ENCODE measurements at regions not wholly inside any gene's neighbourhood (a gene's known extent, or its start where the extent isn't known, plus 50 kb on each side); places are given as distances from the start of the nearest gene placed in this dataset.

DNA sequence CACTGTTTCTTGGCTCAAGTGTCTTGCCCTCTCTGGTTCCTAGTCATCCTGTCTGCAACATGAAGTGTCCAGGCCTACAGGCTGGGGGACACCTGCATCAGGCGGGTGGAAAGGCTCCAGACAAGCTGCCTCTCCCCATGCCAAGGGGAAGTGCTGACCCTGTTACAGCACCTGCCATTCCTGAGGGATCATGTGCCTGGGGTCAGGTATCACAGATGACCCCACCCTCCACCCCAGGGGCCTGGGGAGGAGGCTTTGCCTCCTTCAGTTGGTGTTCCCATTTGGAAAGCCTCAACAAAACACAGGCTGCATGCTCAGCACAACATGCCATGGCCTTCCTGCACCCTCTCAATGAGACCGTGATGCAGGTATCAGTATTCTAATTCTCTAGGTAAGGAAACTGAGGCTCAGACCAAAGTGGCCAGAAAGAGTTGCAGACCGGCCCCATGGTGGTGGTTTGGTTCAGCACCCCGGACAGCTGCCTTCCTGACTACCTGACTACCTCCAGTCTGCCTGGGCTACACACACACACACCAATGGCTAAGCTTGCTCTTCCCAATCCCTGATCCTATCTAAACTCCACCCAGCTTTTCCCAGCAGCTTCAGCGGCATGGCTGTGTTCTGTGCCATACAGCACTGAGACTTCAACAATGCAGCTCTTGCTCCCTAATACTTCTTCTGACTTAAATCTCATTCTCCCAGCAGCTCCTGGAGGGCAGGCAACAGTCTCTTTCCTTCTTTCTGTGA lies 69.7 kb upstream of the LINGO1 start:
- H4K8ac ChIP-seq (ENCODE audit: extremely low read depth, insufficient read depth, low read length): no peak overlapping the region
- no peak overlapping the region for H2BK15ac ChIP-seq (ENCODE audit: low read length)
- POLR2A ChIA-PET (ENCODE audit: partially characterized antibody): interaction anchor here (0.7 kb wide), 1 partner anchor 30 kb away, joined by 3 read pairs; no protein-coding TSS in a partner anchor
- peaks cover 0 to 3% of the 10 kb centered on the region in 2 experiments; a peak in 1 of 4 replicates for H3K79me2 ChIP-seq (ENCODE audit: control insufficient read depth in 1 of 2, insufficient read depth in 2 of 2, low read length in 2 of 2)
- no peak overlapping the region for H3K23ac ChIP-seq (ENCODE audit: insufficient read length)
- no peak overlapping the region for H4K5ac ChIP-seq (ENCODE audit: insufficient read length, low read depth, low read length)
- no peak overlapping the region for H2BK12ac ChIP-seq (ENCODE audit: low read depth, low read length)
- WGBS, 2 experiments (ENCODE audit: extremely low coverage in 1 of 2, insufficient coverage in 1 of 2, insufficient read length in 1 of 2, insufficient replicate concordance in 2 of 2, low coverage in 1 of 2, low lambda C conversion rate in 2 of 2, missing lambda C conversion rate in 1 of 2): 46% methylated on average over 5 of the region's 5 CpGs; no CpG with 5 or more reads in 1 of the 2 experiments
- H3K18ac ChIP-seq (ENCODE audit: extremely low read depth, low read length): no peak overlapping the region
- no peak overlapping the region for H2BK120ac ChIP-seq (replicated peaks; ENCODE audit: low read depth, low read length)
- DNase-seq (ENCODE audit: low read depth in 1 of 2, low spot score in 2 of 2) (peak; percentile 25 to 88), FAIRE-seq (peak; percentile 98)
- H3K36me3 ChIP-seq (ENCODE audit: control insufficient read depth in 2 of 4, insufficient read depth in 4 of 4, low read length in 3 of 4): no peaks in the 10 kb centered on the region; a peak in 1 of 8 replicates
- peaks cover 0 to 8% (median 0%) of the 10 kb centered on the region in 4 experiments; a peak in 2 of 7 replicates for H3K4me1 ChIP-seq (replicated peaks in 1 of 4; ENCODE audit: control insufficient read depth in 3 of 4, insufficient read depth in 4 of 4, low read length in 3 of 4)
- H3K79me1 ChIP-seq (ENCODE audit: low read depth, low read length): no peaks in the 10 kb centered on the region
- H3K56ac ChIP-seq (replicated peaks; ENCODE audit: insufficient read length, low read depth, low read length): no peak overlapping the region
- H4K20me1 ChIP-seq (replicated peaks in 1 of 2; ENCODE audit: control insufficient read depth in 1 of 2, insufficient read depth in 2 of 2, low read length in 2 of 2): peaks cover 0 to 10% of the 10 kb centered on the region in 2 experiments
- no peak overlapping the region for H3K4ac ChIP-seq (replicated peaks; ENCODE audit: insufficient read length, low read depth, low read length)
- CTCF ChIA-PET (ENCODE audit: partially characterized antibody): interaction anchor here (0.7 to 3.4 kb wide), 15 partner anchors 11 to 118 kb away, joined by 3 to 19 read pairs (median 4); no protein-coding TSS in a partner anchor
- peaks cover 6% of the 10 kb centered on the region for H3K23me2 ChIP-seq (ENCODE audit: low read depth, low read length)
- H3K9me3 ChIP-seq (ENCODE audit: insufficient read depth in 2 of 2, low read depth in 1 of 2, low read length in 1 of 2): no peaks in the 10 kb centered on the region
- no peak overlapping the region for H2AFZ ChIP-seq (ENCODE audit: low read length)
- no peak overlapping the region for H3K9ac ChIP-seq (replicated peaks in 1 of 4; ENCODE audit: extremely low read depth in 1 of 4, low read depth in 3 of 4, low read length in 3 of 4)
- no peak overlapping the region for H2AK5ac ChIP-seq (ENCODE audit: low read depth, low read length)
- no peak overlapping the region for H3K4me2 ChIP-seq (ENCODE audit: insufficient read depth in 1 of 2, low read depth in 2 of 2, low read length in 2 of 2)
- H4K91ac ChIP-seq (replicated peaks; ENCODE audit: insufficient read length, low read length): no peak overlapping the region
- H3K27me3 ChIP-seq (replicated peaks in 1 of 4; ENCODE audit: control insufficient read depth in 3 of 4, extremely low read depth in 1 of 4, insufficient read depth in 3 of 4, low read length in 3 of 4): no peaks in the 10 kb centered on the region
- H2BK5ac ChIP-seq (ENCODE audit: low read depth, low read length): no peak overlapping the region
- no peak overlapping the region for H3K27ac ChIP-seq (ENCODE audit: low read depth, low read length)
- H3K4me3 ChIP-seq (ENCODE audit: extremely low read depth in 1 of 4, insufficient read depth in 2 of 4, low read depth in 3 of 4, low read length in 4 of 4): no peak overlapping the region
- H3K14ac ChIP-seq (ENCODE audit: insufficient read length): no peak overlapping the region
- no peak overlapping the region for H2BK20ac ChIP-seq (ENCODE audit: low read length)
- TF ChIP-seq KDM1A (IDR thresholded peaks at IDR 0.05; ENCODE audit: borderline replicate concordance, low read length) (0 out of 2 replicates have a peak, but pooled peaks have one; percentile 11), JUND (IDR thresholded peaks at IDR 0.05; ENCODE audit: low read length) (no peak), SUZ12 (IDR thresholded peaks at IDR 0.05; ENCODE audit: low read length) (no peak), HDAC6 (IDR thresholded peaks at IDR 0.05; ENCODE audit: low read depth, low read length) (no peak), SP2 (IDR thresholded peaks at IDR 0.05; ENCODE audit: low read length) (no peak), SAP30 (IDR thresholded peaks at IDR 0.05; ENCODE audit: insufficient read depth, insufficient replicate concordance, low read length) (no peak), CREB1 (IDR thresholded peaks at IDR 0.05) (no peak), FOSL1 (IDR thresholded peaks at IDR 0.05; ENCODE audit: insufficient read depth, low read depth, low read length) (no peak), RXRA (IDR thresholded peaks at IDR 0.05; ENCODE audit: insufficient read depth, low read depth, low read length) (no peak)
- TF ChIP-seq, protein P1, sequence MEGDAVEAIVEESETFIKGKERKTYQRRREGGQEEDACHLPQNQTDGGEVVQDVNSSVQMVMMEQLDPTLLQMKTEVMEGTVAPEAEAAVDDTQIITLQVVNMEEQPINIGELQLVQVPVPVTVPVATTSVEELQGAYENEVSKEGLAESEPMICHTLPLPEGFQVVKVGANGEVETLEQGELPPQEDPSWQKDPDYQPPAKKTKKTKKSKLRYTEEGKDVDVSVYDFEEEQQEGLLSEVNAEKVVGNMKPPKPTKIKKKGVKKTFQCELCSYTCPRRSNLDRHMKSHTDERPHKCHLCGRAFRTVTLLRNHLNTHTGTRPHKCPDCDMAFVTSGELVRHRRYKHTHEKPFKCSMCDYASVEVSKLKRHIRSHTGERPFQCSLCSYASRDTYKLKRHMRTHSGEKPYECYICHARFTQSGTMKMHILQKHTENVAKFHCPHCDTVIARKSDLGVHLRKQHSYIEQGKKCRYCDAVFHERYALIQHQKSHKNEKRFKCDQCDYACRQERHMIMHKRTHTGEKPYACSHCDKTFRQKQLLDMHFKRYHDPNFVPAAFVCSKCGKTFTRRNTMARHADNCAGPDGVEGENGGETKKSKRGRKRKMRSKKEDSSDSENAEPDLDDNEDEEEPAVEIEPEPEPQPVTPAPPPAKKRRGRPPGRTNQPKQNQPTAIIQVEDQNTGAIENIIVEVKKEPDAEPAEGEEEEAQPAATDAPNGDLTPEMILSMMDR (IDR thresholded peaks at IDR 0.05; ENCODE audit: control extremely low read depth in 1 of 3, insufficient read depth in 1 of 3, low read depth in 1 of 3, low read length in 3 of 3): no peak

Measured in H1 (cell line).